Duodenal mucosa (tissue), 2 donors: ENCODE measurements at regions not wholly inside any gene's neighbourhood (a gene's known extent, or its start where the extent isn't known, plus 50 kb on each side); places are given as distances from the start of the nearest gene placed in this dataset.

Experiments
- H3K27ac ChIP-seq: one replicate; pipeline ENCODE4 v1.7.0; 2013; ENCODE audit warnings: low read depth, low read length
- H3K27me3 ChIP-seq, 2 donors: one replicate each; pipeline ENCODE4 v1.7.0; 2013; ENCODE audit warnings: low read length in 2 of 2, control low read depth in 1 of 2; ENCODE audit not compliant: insufficient read depth in 2 of 2, control insufficient read depth in 1 of 2
- H3K36me3 ChIP-seq, 2 donors: one replicate each; pipeline ENCODE4 v1.7.0; 2013; ENCODE audit warnings: low read length in 2 of 2, control low read depth in 1 of 2; ENCODE audit not compliant: insufficient read depth in 2 of 2, control insufficient read depth in 1 of 2
- H3K4me1 ChIP-seq, 2 donors: one replicate each; pipeline ENCODE4 v1.7.0; 2013; ENCODE audit warnings: low read length in 2 of 2, control low read depth in 1 of 2; ENCODE audit not compliant: insufficient read depth in 2 of 2, control insufficient read depth in 1 of 2
- H3K4me3 ChIP-seq, 2 donors: one replicate each; pipeline ENCODE4 v1.7.0; 2013; ENCODE audit warnings: low read length in 2 of 2, low read depth in 1 of 2
- H3K9ac ChIP-seq, 2 donors: one replicate each; pipeline ENCODE4 v1.7.0; 2013; ENCODE audit warnings: low read length in 2 of 2, low read depth in 1 of 2
- H3K9me3 ChIP-seq, 2 donors: one replicate each; pipeline ENCODE4 v1.7.0; 2013; ENCODE audit warnings: low read length in 2 of 2, control low read depth in 1 of 2; ENCODE audit not compliant: control insufficient read depth in 1 of 2

GRCh38 chr4:175946472-175947116 is 119.0 kb upstream of the WDR17 start:
- no peaks in the 10 kb centered on the region for H3K27me3 ChIP-seq
- no peaks in the 10 kb centered on the region for H3K36me3 ChIP-seq
- H3K4me1 ChIP-seq: no peaks in the 10 kb centered on the region
- no peak overlapping the region for H3K4me3 ChIP-seq
- no peak overlapping the region for H3K27ac ChIP-seq
- H3K9ac ChIP-seq: no peak overlapping the region
- H3K9me3 ChIP-seq: no peaks in the 10 kb centered on the region

- Histone ChIP-seq H3K36me3 (no peaks in the 10 kb centered on the region), H3K9me3 (no peaks in the 10 kb centered on the region), H3K4me1 (no peaks in the 10 kb centered on the region), H3K27me3 (no peaks in the 10 kb centered on the region), H3K4me3 (no peak overlapping the region), H3K9ac (no peak overlapping the region), H3K27ac (no peak overlapping the region)
Observed at GRCh38 chr4:175947117-175947722, 118.4 kb upstream of the WDR17 start.

GRCh38 chr4:175951794-175952193 is 113.8 kb upstream of the WDR17 start:
- no peaks in the 10 kb centered on the region for H3K9me3 ChIP-seq
- H3K27me3 ChIP-seq: no peaks in the 10 kb centered on the region
- H3K9ac ChIP-seq: no peak overlapping the region
- H3K36me3 ChIP-seq: no peaks in the 10 kb centered on the region
- no peak overlapping the region for H3K4me3 ChIP-seq
- no peak overlapping the region for H3K27ac ChIP-seq
- peaks cover 0 to 8% of the 10 kb centered on the region in 2 donors for H3K4me1 ChIP-seq

GRCh38 chr4:175953116-175953515 is 112.5 kb upstream of the WDR17 start:
- Histone ChIP-seq H3K36me3 (no peaks in the 10 kb centered on the region), H3K27me3 (no peaks in the 10 kb centered on the region), H3K9ac (no peak overlapping the region), H3K4me1 (peaks cover 0 to 8% of the 10 kb centered on the region in 2 donors), H3K27ac (no peak overlapping the region), H3K9me3 (no peaks in the 10 kb centered on the region), H3K4me3 (no peak overlapping the region)

GRCh38 chr4:175953960-175954521 is 111.6 kb upstream of the WDR17 start:
- Histone ChIP-seq H3K27me3 (no peaks in the 10 kb centered on the region), H3K9ac (no peak overlapping the region), H3K4me1 (peaks cover 0 to 8% of the 10 kb centered on the region in 2 donors), H3K36me3 (no peaks in the 10 kb centered on the region), H3K27ac (no peak overlapping the region), H3K9me3 (no peaks in the 10 kb centered on the region), H3K4me3 (no peak overlapping the region)

GRCh38 chr4:175954685-175955084 is 111.0 kb upstream of the WDR17 start:
- H3K4me3 ChIP-seq: no peak overlapping the region
- H3K9me3 ChIP-seq: no peaks in the 10 kb centered on the region
- H3K9ac ChIP-seq: no peak overlapping the region
- no peaks in the 10 kb centered on the region for H3K36me3 ChIP-seq
- H3K4me1 ChIP-seq: peaks cover 0 to 8% of the 10 kb centered on the region in 2 donors
- H3K27ac ChIP-seq: no peak overlapping the region
- no peaks in the 10 kb centered on the region for H3K27me3 ChIP-seq

GRCh38 chr4:175961604-175962003 is 104.0 kb upstream of the WDR17 start:
- Histone ChIP-seq H3K27me3 (no peaks in the 10 kb centered on the region), H3K9me3 (no peaks in the 10 kb centered on the region), H3K9ac (no peak overlapping the region), H3K4me3 (no peak overlapping the region), H3K36me3 (no peaks in the 10 kb centered on the region), H3K4me1 (no peaks in the 10 kb centered on the region), H3K27ac (no peak overlapping the region)

GRCh38 chr4:175970072-175970471 is 95.6 kb upstream of the WDR17 start:
- no peak overlapping the region for H3K9ac ChIP-seq
- H3K27me3 ChIP-seq: no peaks in the 10 kb centered on the region
- H3K4me1 ChIP-seq: no peaks in the 10 kb centered on the region
- no peak overlapping the region for H3K4me3 ChIP-seq
- no peaks in the 10 kb centered on the region for H3K36me3 ChIP-seq
- H3K27ac ChIP-seq: no peak overlapping the region
- no peaks in the 10 kb centered on the region for H3K9me3 ChIP-seq

GRCh38 chr4:175970724-175971123 is 94.9 kb upstream of the WDR17 start:
- Histone ChIP-seq H3K9ac (no peak overlapping the region), H3K27me3 (no peaks in the 10 kb centered on the region), H3K27ac (no peak overlapping the region), H3K36me3 (no peaks in the 10 kb centered on the region), H3K9me3 (no peaks in the 10 kb centered on the region), H3K4me1 (no peaks in the 10 kb centered on the region), H3K4me3 (no peak overlapping the region)

GRCh38 chr4:175971388-175972179 is 94.1 kb upstream of the WDR17 start:
- no peaks in the 10 kb centered on the region for H3K36me3 ChIP-seq
- no peak overlapping the region for H3K9ac ChIP-seq
- no peak overlapping the region for H3K4me3 ChIP-seq
- no peaks in the 10 kb centered on the region for H3K4me1 ChIP-seq
- no peak overlapping the region for H3K27ac ChIP-seq
- no peaks in the 10 kb centered on the region for H3K27me3 ChIP-seq
- H3K9me3 ChIP-seq: no peaks in the 10 kb centered on the region
